ENCODE measurements at regions not wholly inside any gene's neighbourhood (a gene's known extent, or its start where the extent isn't known, plus 50 kb on each side); places are given as distances from the start of the nearest gene placed in this dataset.

DNA sequence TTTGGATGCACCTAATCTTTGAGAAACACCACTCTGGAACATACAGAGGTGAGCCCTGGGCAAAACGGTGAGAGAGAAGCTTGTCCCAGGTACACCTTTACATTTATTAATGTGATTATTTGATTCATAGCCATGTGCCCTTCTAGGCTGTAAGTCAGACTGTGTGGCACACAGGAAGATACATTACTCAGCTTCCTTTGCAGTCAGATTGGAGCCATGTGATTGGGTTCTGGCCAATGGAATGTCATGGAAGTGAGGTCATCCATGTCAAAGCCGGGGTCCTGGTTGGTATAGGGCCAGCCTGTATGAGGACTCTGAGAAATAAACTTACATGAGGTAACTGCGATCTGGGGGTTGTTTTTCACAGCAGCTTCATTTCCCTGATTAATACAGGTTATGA, 106.8 kb upstream of the CD180 start:
- FAIRE-seq (no peak), DNase-seq (ENCODE audit: insufficient read length, low spot score) (no peak)
- TF ChIP-seq PAX5 (IDR thresholded peaks at IDR 0.05; ENCODE audit: insufficient read depth, low read length, severe bottlenecking): no peak
- TF ChIP-seq TAF1 (IDR thresholded peaks at IDR 0.05; ENCODE audit: low read depth, low read length): no peak
- TF ChIP-seq SPI1 (IDR thresholded peaks at IDR 0.05; ENCODE audit: low read depth, low read length): no peak
- no peak for TF ChIP-seq POLR2A (IDR thresholded peaks at IDR 0.05; ENCODE audit: low read depth, low read length)
- no peak for TF ChIP-seq POLR2AphosphoS5 (IDR thresholded peaks at IDR 0.05; ENCODE audit: low read depth, low read length)
- no peak for TF ChIP-seq POU2F2 (IDR thresholded peaks at IDR 0.05; ENCODE audit: low read depth, low read length)

DNA sequence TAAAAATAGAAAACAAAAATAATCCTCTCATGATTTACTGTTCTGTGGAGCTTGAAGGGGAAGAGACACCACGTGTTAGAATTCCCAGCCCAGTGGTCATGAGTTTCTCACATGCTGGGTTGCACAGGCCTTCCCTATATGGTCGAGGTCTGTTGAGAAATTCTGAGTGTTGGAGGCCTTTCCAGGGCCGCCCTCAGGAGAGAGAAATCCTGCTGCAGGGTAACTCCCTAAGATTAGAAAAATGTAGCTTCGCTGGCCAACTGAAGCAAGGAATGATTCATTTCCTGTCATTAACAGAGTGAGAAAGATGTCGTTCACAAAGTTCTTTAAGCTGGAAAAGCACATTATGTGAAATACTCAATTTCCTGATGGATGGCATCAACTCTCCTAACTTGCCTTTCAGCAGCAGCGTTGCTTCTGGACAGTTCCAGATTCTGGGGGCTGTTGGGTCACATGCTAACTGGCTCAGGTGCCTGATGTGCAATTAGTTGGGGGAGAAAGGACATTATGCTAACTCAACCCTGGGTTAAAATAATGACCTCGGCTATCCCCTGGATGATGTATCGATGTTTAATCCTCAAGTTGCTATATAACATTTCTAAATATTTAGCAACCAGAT, 104.8 kb upstream of the CD180 start:
- FAIRE-seq: no peak
- TF ChIP-seq POLR2A (IDR thresholded peaks at IDR 0.05; ENCODE audit: low read depth, low read length) (no peak), PAX5 (IDR thresholded peaks at IDR 0.05; ENCODE audit: insufficient read depth, low read length, severe bottlenecking) (no peak), POU2F2 (IDR thresholded peaks at IDR 0.05; ENCODE audit: low read depth, low read length) (no peak), SPI1 (IDR thresholded peaks at IDR 0.05; ENCODE audit: low read depth, low read length) (no peak), POLR2AphosphoS5 (IDR thresholded peaks at IDR 0.05; ENCODE audit: low read depth, low read length) (no peak), TAF1 (IDR thresholded peaks at IDR 0.05; ENCODE audit: low read depth, low read length) (no peak)
- no peak for DNase-seq (ENCODE audit: insufficient read length, low spot score)

DNA sequence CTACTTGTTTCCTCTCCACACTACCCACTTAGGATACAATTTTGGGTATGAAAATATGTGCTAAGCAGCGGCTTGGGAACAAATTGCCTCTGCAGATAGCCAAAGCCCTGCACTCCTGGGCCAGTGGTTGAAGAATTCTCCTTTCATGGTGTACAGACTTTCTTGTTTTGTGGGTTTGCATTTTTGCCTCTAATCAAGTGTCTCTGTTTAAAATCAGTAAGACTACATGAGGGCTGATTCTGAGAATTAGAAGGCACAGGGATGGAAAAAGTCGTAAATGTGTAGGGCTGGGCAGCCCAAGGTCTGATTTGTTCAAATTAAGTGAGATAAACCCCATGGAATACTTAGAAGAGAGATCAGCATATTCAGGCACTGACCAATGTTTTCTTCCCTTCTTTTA, 103.7 kb upstream of the CD180 start:
- FAIRE-seq: no peak
- TF ChIP-seq PAX5 (IDR thresholded peaks at IDR 0.05; ENCODE audit: insufficient read depth, low read length, severe bottlenecking) (no peak), TAF1 (IDR thresholded peaks at IDR 0.05; ENCODE audit: low read depth, low read length) (no peak), POLR2A (IDR thresholded peaks at IDR 0.05; ENCODE audit: low read depth, low read length) (no peak), POU2F2 (IDR thresholded peaks at IDR 0.05; ENCODE audit: low read depth, low read length) (no peak), SPI1 (IDR thresholded peaks at IDR 0.05; ENCODE audit: low read depth, low read length) (no peak), POLR2AphosphoS5 (IDR thresholded peaks at IDR 0.05; ENCODE audit: low read depth, low read length) (no peak)
- no peak for DNase-seq (ENCODE audit: insufficient read length, low spot score)

DNA sequence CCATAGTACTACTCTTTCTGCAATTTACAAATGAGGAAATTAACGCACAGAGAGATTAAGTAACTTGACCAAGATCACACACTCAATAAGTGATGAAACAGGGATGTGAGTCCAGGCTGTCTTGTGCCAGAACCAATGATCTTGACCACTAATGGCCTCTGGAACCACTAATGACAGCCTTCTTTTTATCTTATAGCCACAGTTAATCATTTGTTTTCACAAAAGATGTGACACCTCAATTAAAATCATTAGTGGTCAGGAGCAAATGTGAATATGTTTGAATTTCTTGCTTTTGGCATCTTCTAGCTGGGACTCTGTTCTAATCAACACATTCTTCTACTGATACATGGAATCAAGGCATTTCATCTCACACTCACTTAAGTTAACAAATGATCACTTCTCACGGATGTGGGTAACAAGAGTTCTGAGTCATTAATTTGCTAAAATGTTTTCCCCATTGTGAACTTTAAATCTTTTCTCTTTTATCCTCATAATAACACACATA, 102.7 kb upstream of the CD180 start:
- TF ChIP-seq SPI1 (IDR thresholded peaks at IDR 0.05; ENCODE audit: low read depth, low read length) (no peak), POU2F2 (IDR thresholded peaks at IDR 0.05; ENCODE audit: low read depth, low read length) (no peak), TAF1 (IDR thresholded peaks at IDR 0.05; ENCODE audit: low read depth, low read length) (no peak), PAX5 (IDR thresholded peaks at IDR 0.05; ENCODE audit: insufficient read depth, low read length, severe bottlenecking) (no peak), POLR2A (IDR thresholded peaks at IDR 0.05; ENCODE audit: low read depth, low read length) (no peak)
- DNase-seq (ENCODE audit: insufficient read length, low spot score): no peak
- no peak for FAIRE-seq

DNA sequence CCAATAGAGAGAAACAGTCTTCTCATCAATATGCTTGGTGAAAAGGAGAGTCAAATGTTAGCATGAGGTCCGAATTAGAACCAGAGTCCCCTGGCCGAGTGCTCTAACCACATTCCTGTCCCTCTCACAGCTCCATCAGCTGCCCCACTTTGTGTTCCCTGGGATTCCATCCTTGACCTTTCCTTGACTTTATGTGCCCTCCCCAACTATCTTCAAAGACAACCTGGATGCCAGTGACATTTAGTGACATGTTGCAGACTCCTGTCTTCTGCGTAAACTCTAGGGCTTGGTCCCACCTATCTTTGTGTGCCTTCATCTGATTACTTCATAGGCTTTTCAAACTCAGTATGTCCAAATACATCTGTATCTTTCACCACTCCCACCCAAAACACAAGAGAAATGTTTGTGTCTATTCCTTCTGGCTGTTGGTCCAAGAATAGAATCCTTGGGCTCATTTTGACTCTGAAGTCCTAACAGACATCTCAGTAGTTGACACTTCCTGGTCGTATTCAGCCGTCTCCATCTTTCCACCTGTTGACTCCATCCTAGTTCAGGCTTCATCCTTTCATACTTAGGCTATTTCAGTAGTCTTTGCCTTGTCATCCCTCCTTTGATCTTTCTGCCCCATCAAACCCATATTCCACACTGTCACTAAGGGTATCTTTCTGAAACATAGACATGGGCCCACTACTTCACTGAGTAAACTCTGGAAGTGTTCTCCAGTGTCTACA, 101.4 kb upstream of the CD180 start:
- no peak for DNase-seq (ENCODE audit: insufficient read length, low spot score)
- no peak for FAIRE-seq
- TF ChIP-seq POLR2AphosphoS5 (IDR thresholded peaks at IDR 0.05; ENCODE audit: low read depth, low read length): no peak
- TF ChIP-seq SPI1 (IDR thresholded peaks at IDR 0.05; ENCODE audit: low read depth, low read length): no peak
- no peak for TF ChIP-seq POU2F2 (IDR thresholded peaks at IDR 0.05; ENCODE audit: low read depth, low read length)
- no peak for TF ChIP-seq PAX5 (IDR thresholded peaks at IDR 0.05; ENCODE audit: insufficient read depth, low read length, severe bottlenecking)
- TF ChIP-seq TAF1 (IDR thresholded peaks at IDR 0.05; ENCODE audit: low read depth, low read length): no peak
- TF ChIP-seq POLR2A (IDR thresholded peaks at IDR 0.05; ENCODE audit: low read depth, low read length): no peak

DNA sequence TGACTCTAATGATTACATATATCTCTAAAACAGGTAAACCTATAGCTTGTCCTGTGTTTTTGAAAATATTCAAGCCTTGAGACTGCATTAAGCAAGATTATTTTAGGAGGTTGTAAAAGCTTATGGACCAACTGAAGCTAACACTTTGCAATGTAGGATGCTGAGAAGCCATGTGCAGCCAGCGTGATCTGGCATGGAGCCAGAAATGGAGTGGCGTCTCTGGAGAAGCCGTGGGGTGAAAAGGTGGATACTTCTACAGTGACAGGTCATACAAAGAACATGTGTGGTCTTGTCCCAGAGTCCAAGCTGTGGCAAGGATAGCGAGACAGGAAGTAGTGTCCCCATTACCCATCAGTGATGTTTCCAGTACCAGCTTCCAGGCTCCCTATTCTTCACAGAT, 100.8 kb upstream of the CD180 start:
- DNase-seq (ENCODE audit: insufficient read length, low spot score) (no peak), FAIRE-seq (no peak)
- TF ChIP-seq POU2F2 (IDR thresholded peaks at IDR 0.05; ENCODE audit: low read depth, low read length) (no peak), POLR2AphosphoS5 (IDR thresholded peaks at IDR 0.05; ENCODE audit: low read depth, low read length) (no peak), TAF1 (IDR thresholded peaks at IDR 0.05; ENCODE audit: low read depth, low read length) (no peak), POLR2A (IDR thresholded peaks at IDR 0.05; ENCODE audit: low read depth, low read length) (no peak), PAX5 (IDR thresholded peaks at IDR 0.05; ENCODE audit: insufficient read depth, low read length, severe bottlenecking) (no peak), SPI1 (IDR thresholded peaks at IDR 0.05; ENCODE audit: low read depth, low read length) (no peak)

DNA sequence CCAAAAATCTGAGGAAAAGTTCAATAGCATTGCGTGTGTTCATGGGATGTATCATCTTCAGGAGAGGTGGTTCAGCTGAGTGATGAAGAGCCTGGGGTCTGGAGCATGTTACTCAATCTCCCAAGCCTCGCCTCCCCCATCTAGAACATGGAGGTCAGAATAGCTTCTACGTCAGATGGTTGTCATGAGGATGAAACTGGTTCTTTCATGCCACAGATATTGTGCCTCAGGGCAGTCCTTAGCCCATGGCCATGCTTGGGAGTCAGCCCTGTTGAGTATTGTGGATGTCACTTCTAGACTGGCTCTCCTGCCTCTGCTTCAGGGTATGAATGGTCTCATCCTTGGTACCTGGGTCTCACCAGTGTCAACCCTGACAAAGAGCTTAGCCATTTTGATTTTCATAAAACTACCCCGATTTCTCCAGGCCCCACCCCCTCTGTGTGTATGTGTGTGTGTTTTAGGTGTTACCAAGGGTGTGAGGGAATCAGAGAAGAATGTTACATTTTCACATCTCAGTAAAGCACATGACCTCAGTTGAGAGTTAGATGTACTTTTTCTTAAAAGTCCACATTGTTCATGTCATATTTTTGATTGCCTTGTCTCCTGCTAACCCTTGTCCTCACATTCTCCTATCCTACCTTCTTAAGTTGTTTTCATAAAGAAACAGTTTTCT, 97.8 kb upstream of the CD180 start:
- FAIRE-seq: no peak

DNA sequence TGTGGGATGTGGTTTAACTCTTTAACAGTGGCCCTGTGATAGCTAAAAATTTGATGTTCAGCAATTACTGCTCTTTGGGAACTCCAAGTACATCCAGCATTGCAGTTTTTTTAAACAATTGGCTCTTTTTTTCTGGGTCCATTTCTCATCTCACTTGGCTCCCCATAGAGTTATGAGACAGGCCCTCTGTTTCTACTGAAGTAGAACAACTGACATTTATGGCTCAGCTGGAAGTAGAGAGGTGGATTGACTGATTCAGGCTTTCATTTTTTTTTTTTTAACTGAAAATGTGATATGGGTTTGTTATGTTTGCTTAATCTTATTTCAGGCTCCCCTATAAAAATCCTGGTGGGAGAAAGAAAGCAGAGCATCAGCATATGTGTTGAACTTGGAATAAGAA, 96.6 kb upstream of the CD180 start:
- TF ChIP-seq POLR2A (IDR thresholded peaks at IDR 0.05; ENCODE audit: low read depth, low read length) (no peak), PAX5 (IDR thresholded peaks at IDR 0.05; ENCODE audit: insufficient read depth, low read length, severe bottlenecking) (no peak), TAF1 (IDR thresholded peaks at IDR 0.05; ENCODE audit: low read depth, low read length) (no peak), POLR2AphosphoS5 (IDR thresholded peaks at IDR 0.05; ENCODE audit: low read depth, low read length) (no peak), POU2F2 (IDR thresholded peaks at IDR 0.05; ENCODE audit: low read depth, low read length) (no peak), SPI1 (IDR thresholded peaks at IDR 0.05; ENCODE audit: low read depth, low read length) (no peak)

More for the DNA sequence above, 97.8 kb upstream of the CD180 start:
- no peak for TF ChIP-seq TAF1 (IDR thresholded peaks at IDR 0.05; ENCODE audit: low read depth, low read length)
- no peak for TF ChIP-seq PAX5 (IDR thresholded peaks at IDR 0.05; ENCODE audit: insufficient read depth, low read length, severe bottlenecking)
- no peak for TF ChIP-seq SPI1 (IDR thresholded peaks at IDR 0.05; ENCODE audit: low read depth, low read length)
- TF ChIP-seq POU2F2 (IDR thresholded peaks at IDR 0.05; ENCODE audit: low read depth, low read length): no peak
- no peak for TF ChIP-seq POLR2A (IDR thresholded peaks at IDR 0.05; ENCODE audit: low read depth, low read length)
- TF ChIP-seq POLR2AphosphoS5 (IDR thresholded peaks at IDR 0.05; ENCODE audit: low read depth, low read length): no peak
- DNase-seq (ENCODE audit: insufficient read length, low spot score): no peak

More for the DNA sequence above, 96.6 kb upstream of the CD180 start:
- FAIRE-seq (no peak), DNase-seq (ENCODE audit: insufficient read length, low spot score) (no peak)
